ENCODE measurements at regions not wholly inside any gene's neighbourhood (a gene's known extent, or its start where the extent isn't known, plus 50 kb on each side); places are given as distances from the start of the nearest gene placed in this dataset.
"Not testable (repeated sequence)": the region's sequence is repeated elsewhere in the genome, so short reads cannot be mapped to it uniquely, and the experiment has no call there.

GRCh38 chr10:109737626-109738025 lies 185.7 kb downstream of the XPNPEP1 start:
- POLR2A ChIA-PET: no interaction called here
- CTCF ChIA-PET: no interaction called here
- Histone ChIP-seq H3K9me3 (ENCODE audit: control insufficient read depth, insufficient read depth, low read length) (no peaks in the 10 kb centered on the region; the same call in 1 of the 2 replicates), H3K27ac (ENCODE audit: low read depth, low read length) (no peak overlapping the region), H3K27me3 (ENCODE audit: control insufficient read depth, insufficient read depth, low read length) (no peaks in the 10 kb centered on the region), H3K4me3 (ENCODE audit: low read depth, low read length) (no peak overlapping the region)
- DNase-seq (ENCODE audit: low read depth, low spot score): no peak
- TF ChIP-seq, protein P1, sequence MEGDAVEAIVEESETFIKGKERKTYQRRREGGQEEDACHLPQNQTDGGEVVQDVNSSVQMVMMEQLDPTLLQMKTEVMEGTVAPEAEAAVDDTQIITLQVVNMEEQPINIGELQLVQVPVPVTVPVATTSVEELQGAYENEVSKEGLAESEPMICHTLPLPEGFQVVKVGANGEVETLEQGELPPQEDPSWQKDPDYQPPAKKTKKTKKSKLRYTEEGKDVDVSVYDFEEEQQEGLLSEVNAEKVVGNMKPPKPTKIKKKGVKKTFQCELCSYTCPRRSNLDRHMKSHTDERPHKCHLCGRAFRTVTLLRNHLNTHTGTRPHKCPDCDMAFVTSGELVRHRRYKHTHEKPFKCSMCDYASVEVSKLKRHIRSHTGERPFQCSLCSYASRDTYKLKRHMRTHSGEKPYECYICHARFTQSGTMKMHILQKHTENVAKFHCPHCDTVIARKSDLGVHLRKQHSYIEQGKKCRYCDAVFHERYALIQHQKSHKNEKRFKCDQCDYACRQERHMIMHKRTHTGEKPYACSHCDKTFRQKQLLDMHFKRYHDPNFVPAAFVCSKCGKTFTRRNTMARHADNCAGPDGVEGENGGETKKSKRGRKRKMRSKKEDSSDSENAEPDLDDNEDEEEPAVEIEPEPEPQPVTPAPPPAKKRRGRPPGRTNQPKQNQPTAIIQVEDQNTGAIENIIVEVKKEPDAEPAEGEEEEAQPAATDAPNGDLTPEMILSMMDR (IDR thresholded peaks at IDR 0.05; ENCODE audit: low read depth, low read length): no peak

- H3K27me3 ChIP-seq (ENCODE audit: control insufficient read depth, insufficient read depth, low read length): no peaks in the 10 kb centered on the region
- POLR2A ChIA-PET: no interaction called here
- no peak for DNase-seq (ENCODE audit: low read depth, low spot score)
- CTCF ChIA-PET: no interaction called here
- TF ChIP-seq, protein P1 (IDR thresholded peaks at IDR 0.05; ENCODE audit: low read depth, low read length): no peak
- no peaks in the 10 kb centered on the region; the same call in 1 of the 2 replicates for H3K9me3 ChIP-seq (ENCODE audit: control insufficient read depth, insufficient read depth, low read length)
- no peak overlapping the region for H3K4me3 ChIP-seq (ENCODE audit: low read depth, low read length)
- no peak overlapping the region for H3K27ac ChIP-seq (ENCODE audit: low read depth, low read length)
Measured at GRCh38 chr10:109737009-109737408, 186.3 kb downstream of the XPNPEP1 start.

GRCh38 chr10:109735776-109736175 lies 187.5 kb downstream of the XPNPEP1 start:
- DNase-seq (ENCODE audit: low read depth, low spot score): no peak
- Histone ChIP-seq H3K4me3 (ENCODE audit: low read depth, low read length) (no peak overlapping the region), H3K27ac (ENCODE audit: low read depth, low read length) (no peak overlapping the region), H3K27me3 (ENCODE audit: control insufficient read depth, insufficient read depth, low read length) (no peaks in the 10 kb centered on the region), H3K9me3 (ENCODE audit: control insufficient read depth, insufficient read depth, low read length) (peaks cover 2% of the 10 kb centered on the region)
- TF ChIP-seq, protein P1 (IDR thresholded peaks at IDR 0.05; ENCODE audit: low read depth, low read length): no peak
- CTCF ChIA-PET: no interaction called here
- POLR2A ChIA-PET: no interaction called here

DNA sequence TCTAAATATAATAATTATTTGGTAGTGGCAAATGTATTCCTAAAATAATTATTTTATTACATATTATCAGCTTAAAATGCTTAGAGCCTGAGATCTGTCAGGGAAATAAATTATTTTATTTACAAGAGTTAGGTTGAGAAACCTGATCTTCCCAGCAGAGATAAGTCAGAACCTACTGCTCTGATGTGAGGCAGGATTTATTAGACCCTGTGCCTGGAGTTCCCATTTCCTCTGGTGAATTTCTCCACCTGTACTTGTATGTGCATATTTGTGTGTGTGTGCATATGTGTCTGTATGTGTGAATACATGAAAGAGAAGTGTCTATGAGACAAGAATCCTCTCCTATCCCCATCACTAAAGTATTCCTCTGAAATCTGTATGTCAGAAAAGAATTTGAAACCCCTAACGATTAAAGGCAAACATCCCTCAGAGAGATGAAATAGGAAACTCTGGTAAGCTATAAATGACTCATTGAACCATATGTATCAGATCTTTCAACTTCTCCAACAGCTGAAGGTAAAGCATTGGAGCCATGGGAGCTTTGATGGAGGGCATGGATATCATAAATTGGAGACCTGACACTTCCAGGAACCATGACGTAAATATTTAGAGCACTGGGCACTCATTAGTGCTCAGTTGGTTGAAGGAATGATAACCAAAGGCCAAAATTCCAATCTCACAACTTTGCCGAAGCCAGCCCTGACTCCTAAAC lies 190.9 kb downstream of the XPNPEP1 start:
- CTCF ChIA-PET: no interaction called here
- Histone ChIP-seq H3K9me3 (ENCODE audit: control insufficient read depth, insufficient read depth, low read length) (peaks cover 2% of the 10 kb centered on the region), H3K27ac (ENCODE audit: low read depth, low read length) (no peak overlapping the region), H3K27me3 (ENCODE audit: control insufficient read depth, insufficient read depth, low read length) (no peaks in the 10 kb centered on the region), H3K4me3 (ENCODE audit: low read depth, low read length) (no peak overlapping the region)
- POLR2A ChIA-PET: no interaction called here
- TF ChIP-seq, protein P1 (IDR thresholded peaks at IDR 0.05; ENCODE audit: low read depth, low read length): no peak
- DNase-seq (ENCODE audit: low read depth, low spot score): no peak

DNA sequence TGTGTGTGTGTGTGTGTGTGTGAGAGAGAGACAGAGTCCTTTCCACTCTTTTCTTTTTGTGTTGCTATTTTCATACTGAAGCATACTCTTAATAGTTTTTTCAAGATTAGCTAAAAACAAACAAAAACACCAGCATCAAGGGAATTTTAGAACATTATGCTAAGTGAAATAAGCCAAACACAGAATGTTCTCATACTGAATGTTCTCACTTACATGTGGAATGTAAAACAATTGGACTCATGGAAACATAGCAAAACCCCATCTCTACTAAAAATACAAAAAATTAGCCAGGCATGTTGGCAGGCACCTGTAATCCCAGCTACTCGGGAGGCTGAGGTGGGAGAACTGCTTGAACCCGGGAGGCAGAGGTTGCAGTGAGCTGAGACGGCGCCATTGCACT lies 193.4 kb downstream of the XPNPEP1 start:
- H3K27ac ChIP-seq (ENCODE audit: low read depth, low read length); DNase-seq (ENCODE audit: low read depth, low spot score); CTCF ChIA-PET; H3K4me3 ChIP-seq (ENCODE audit: low read depth, low read length); H3K9me3 ChIP-seq (ENCODE audit: control insufficient read depth, insufficient read depth, low read length); H3K27me3 ChIP-seq (ENCODE audit: control insufficient read depth, insufficient read depth, low read length); POLR2A ChIA-PET: not testable (repeated sequence)
